GM03348 (cell line): ENCODE measurements at regions not wholly inside any gene's neighbourhood (a gene's known extent, or its start where the extent isn't known, plus 50 kb on each side); places are given as distances from the start of the nearest gene placed in this dataset.

Experiments used
- DNase-seq: peaks from one replicate; pipeline ENCODE4 v3.0.0; 2012; ENCODE audit warnings: low spot score

- DNase-seq = no peak
Observed at GRCh38 chr5:88956416-88956815, 73.4 kb upstream of the MEF2C start.

- DNase-seq = no peak
Observed at GRCh38 chr5:88955403-88955802, 72.4 kb upstream of the MEF2C start.

- no peak for DNase-seq
Observed at GRCh38 chr5:88954511-88954910, 71.5 kb upstream of the MEF2C start.

GRCh38 chr5:88952996-88953643, 70.1 kb upstream of the MEF2C start:
- DNase-seq = no peak

GRCh38 chr5:88952344-88952743, 69.4 kb upstream of the MEF2C start:
- no peak for DNase-seq

GRCh38 chr5:88951457-88951856, 68.5 kb upstream of the MEF2C start:
- DNase-seq = no peak

GRCh38 chr5:88948746-88949600, 66.0 kb upstream of the MEF2C start:
- DNase-seq = no peak

GRCh38 chr5:88944751-88945531, 62.0 kb upstream of the MEF2C start:
- peak; percentile 19 for DNase-seq

- DNase-seq = no peak
Observed at GRCh38 chr5:88941581-88941980, 58.6 kb upstream of the MEF2C start.

GRCh38 chr5:88940713-88941112, 57.7 kb upstream of the MEF2C start:
- DNase-seq = peak; percentile 20

GRCh38 chr5:88939300-88939699, 56.3 kb upstream of the MEF2C start:
- DNase-seq = no peak

GRCh38 chr5:88938488-88938887, 55.5 kb upstream of the MEF2C start:
- no peak for DNase-seq

GRCh38 chr5:88937406-88937805, 54.4 kb upstream of the MEF2C start:
- no peak for DNase-seq

GRCh38 chr5:88934439-88934838, 51.5 kb upstream of the MEF2C start:
- DNase-seq = no peak
